HepG2 (cell line): ENCODE measurements at regions not wholly inside any gene's neighbourhood (a gene's known extent, or its start where the extent isn't known, plus 50 kb on each side); places are given as distances from the start of the nearest gene placed in this dataset.

Source experiments
- ATAC-seq: fragments of 200-7000 bp; cut with Tn5 transposase; 3 replicates; pipeline ENCODE4 v1.9.1; 2020; ENCODE audit warnings: mild to moderate bottlenecking, moderate library complexity
- BruUV-seq: library from RNA; stranded (reverse); fragments of 400-500 nt; replicated peaks from 2 replicates; lab custom pipeline; 2021; lab: Mats Ljungman, UMichigan
- CTCF ChIA-PET: fragments of 300-600 bp; formaldehyde crosslinking; extraction: SDS; loops from one replicate; lab custom pipeline; 2021; ENCODE audit warnings: low total read pairs, inconsistent platforms, low intra/inter-chr PET ratio; lab: Yijun Ruan, JAX
- POLR2A ChIA-PET: fragments of 350-600 bp; sonication (Branson Sonifier 250); formaldehyde crosslinking; loops from one replicate; lab custom pipeline; 2020; ENCODE audit warnings: antibody characterized with exemption, inconsistent platforms; lab: Yijun Ruan, JAX
- DNase-seq: peaks from one replicate; pipeline ENCODE4 v3.0.0-alpha.2; 2015; ENCODE audit warnings: low spot score
- FAIRE-seq: peaks from 3 replicates; lab custom pipeline; 2011; peaks lifted over from hg19 to GRCh38; lab: Jason Lieb, UNC
- H2AFZ ChIP-seq: one replicate; pipeline ENCODE4 v1.6.1; 2011; ENCODE audit warnings: low read length, inconsistent platforms
- H3K27ac ChIP-seq: fragments of 300-600 bp; 3 replicates; pipeline ENCODE4 v1.8.0; 2011; ENCODE audit warnings: mixed run types, mild to moderate bottlenecking, mixed read lengths, low read length, inconsistent platforms; ENCODE audit not compliant: insufficient read depth; ENCODE audit errors: extremely low read length
- H3K27me3 ChIP-seq, 2 experiments: fragments of 200-600 bp in 1 of 2; 2 replicates in 1 of 2; 3 replicates in 1 of 2; pipeline versions ENCODE4 v1.6.0 to v1.8.0; 2011; ENCODE audit warnings: low read length in 2 of 2, mild to moderate bottlenecking in 2 of 2, moderate library complexity in 2 of 2, inconsistent platforms in 1 of 2; ENCODE audit not compliant: insufficient read depth in 2 of 2, control insufficient read depth in 1 of 2
- H3K36me3 ChIP-seq, 2 experiments: fragments of 200-600 bp in 1 of 2; replicated peaks in 1 of 2; 2 replicates in 1 of 2; 3 replicates in 1 of 2; pipeline versions ENCODE4 v1.5.1 to v1.8.0; 2011; ENCODE audit warnings: low read length in 2 of 2, inconsistent platforms in 1 of 2; ENCODE audit not compliant: insufficient read depth in 2 of 2, control insufficient read depth in 1 of 2
- H3K4me1 ChIP-seq: 2 replicates; pipeline ENCODE4 v1.5.1; 2012; ENCODE audit warnings: low read length, inconsistent platforms; ENCODE audit not compliant: insufficient read depth
- H3K4me2 ChIP-seq: 2 replicates; pipeline ENCODE4 v1.6.0; 2011; ENCODE audit warnings: low read depth, low read length, inconsistent platforms
- H3K4me3 ChIP-seq, 3 experiments: fragments of 200-600 bp in 1 of 3; sonication (generic), shearing (Covaris generic) in 1 of 3; replicated peaks in 1 of 3; 2 replicates each; pipeline ENCODE4 v1.5.1; 2011 to 2016; ENCODE audit warnings: low read length in 3 of 3, inconsistent platforms in 2 of 3, low read depth in 2 of 3, mild to moderate bottlenecking in 2 of 3, control low read depth in 1 of 3, mixed read lengths in 1 of 3; ENCODE audit not compliant: insufficient read depth in 1 of 3
- H3K79me2 ChIP-seq: one replicate; pipeline ENCODE4 v1.6.1; 2011; ENCODE audit warnings: low read length, inconsistent platforms; ENCODE audit not compliant: insufficient read depth
- H3K9ac ChIP-seq: 2 replicates; pipeline ENCODE4 v1.6.0; 2011; ENCODE audit warnings: mild to moderate bottlenecking, low read depth, low read length, inconsistent platforms; ENCODE audit not compliant: insufficient read depth
- H3K9me3 ChIP-seq: 2 replicates; pipeline ENCODE4 v1.5.1; 2012; ENCODE audit warnings: mild to moderate bottlenecking, low read length
- H4K20me1 ChIP-seq: 2 replicates; pipeline ENCODE4 v1.6.0; 2011; ENCODE audit warnings: inconsistent platforms, mild to moderate bottlenecking, low read length, moderate library complexity; ENCODE audit not compliant: insufficient read depth
- ATF2 ChIP-seq: sonication (generic); formaldehyde crosslinking; IDR thresholded peaks from 2 replicates; pipeline ENCODE4 v1.4.0; 2020; ENCODE audit warnings: missing genetic modification reagents
- BCL3 ChIP-seq: sonication (generic); formaldehyde crosslinking; IDR thresholded peaks from 2 replicates; pipeline ENCODE4 v1.5.1; 2020; ENCODE audit warnings: mild to moderate bottlenecking, missing genetic modification reagents, moderate library complexity
- BRF2 ChIP-seq: sonication (generic); formaldehyde crosslinking; IDR thresholded peaks from 2 replicates; pipeline ENCODE4 v1.8.1; 2022; ENCODE audit warnings: mild to moderate bottlenecking, missing genetic modification reagents
- CBFB ChIP-seq: sonication (generic); formaldehyde crosslinking; IDR thresholded peaks from 2 replicates; pipeline ENCODE4 v1.4.0; 2020; ENCODE audit warnings: missing genetic modification reagents
- GMEB2 ChIP-seq: IDR thresholded peaks from 2 replicates; pipeline ENCODE4 v1.6.1; 2016; ENCODE audit warnings: missing biosample characterization, missing genetic modification reagents, low read depth
- HDAC2 ChIP-seq: sonication (generic); formaldehyde crosslinking; IDR thresholded peaks from 2 replicates; pipeline ENCODE4 v1.4.0; 2020; ENCODE audit warnings: missing genetic modification reagents
- IKZF4 ChIP-seq: sonication (generic); formaldehyde crosslinking; IDR thresholded peaks from 2 replicates; pipeline ENCODE4 v1.5.1; 2020; ENCODE audit warnings: borderline replicate concordance, mild to moderate bottlenecking, low read depth, missing genetic modification reagents; ENCODE audit errors: not compliant biosample characterization
- KDM1A ChIP-seq: IDR thresholded peaks from 2 replicates; pipeline ENCODE4 v1.6.1; 2016; ENCODE audit warnings: missing compliant biosample characterization
- ONECUT2 ChIP-seq: sonication (generic); formaldehyde crosslinking; IDR thresholded peaks from 2 replicates; pipeline ENCODE4 v1.4.0; 2020; ENCODE audit warnings: missing genetic modification reagents
- ZBTB39 ChIP-seq: sonication (generic); formaldehyde crosslinking; IDR thresholded peaks from 2 replicates; pipeline ENCODE4 v1.5.0; 2020; ENCODE audit warnings: missing genetic modification reagents
- ZNF513 ChIP-seq: sonication (generic); formaldehyde crosslinking; conservative IDR thresholded peaks from 2 replicates; pipeline ENCODE4 v1.5.0; 2020; ENCODE audit warnings: missing genetic modification reagents
- ZNF543 ChIP-seq: sonication (generic); formaldehyde crosslinking; IDR thresholded peaks from 2 replicates; pipeline ENCODE4 v1.4.0; 2020; ENCODE audit warnings: mild to moderate bottlenecking, missing genetic modification reagents
- ZNF704 ChIP-seq: sonication (generic); formaldehyde crosslinking; IDR thresholded peaks from 2 replicates; pipeline ENCODE4 v1.8.1; 2023; ENCODE audit warnings: mild to moderate bottlenecking, inconsistent platforms, moderate library complexity, missing genetic modification reagents, borderline replicate concordance
- WGBS: methylation state at CpG from one replicate; pipeline ENCODE4 v1.1.6; 2017; ENCODE audit warnings: low lambda C conversion rate; 5-methylcytosine and 5-hydroxymethylcytosine counted together
- in situ Hi-C: cut with HindIII; loops from 2 replicates; pipeline ENCODE4 v1.10.0; 2017; ENCODE audit warnings: low pct_unique_long_range_greater_than_20kb; ENCODE audit not compliant: extremely low pct_ligation_motif_present
- intact Hi-C: fragments of 100-400 bp; cut with micrococcal nuclease; formaldehyde crosslinking; loops from one replicate; pipeline ENCODE4 v1.10.0; 2022; ENCODE audit not compliant: unreplicated experiment

- CTCF ChIA-PET, result no interaction called here
- no peaks in the 10 kb centered on the region for H3K9me3 ChIP-seq
- H3K4me2 ChIP-seq, result no peak overlapping the region
- no peaks in the 10 kb centered on the region for H3K36me3 ChIP-seq
- no peak overlapping the region for H3K9ac ChIP-seq
- 5% methylated on average over 3 of the region's 3 CpGs for WGBS
- no peak for DNase-seq
- POLR2A ChIA-PET, result no interaction called here
- H4K20me1 ChIP-seq, result no peaks in the 10 kb centered on the region
- no peaks in the 10 kb centered on the region for H3K4me1 ChIP-seq
- in situ Hi-C loops (no loop called here), intact Hi-C loops (no loop called here)
- no peak for FAIRE-seq
- no peak overlapping the region for H2AFZ ChIP-seq
- no peaks in the 10 kb centered on the region for H3K27me3 ChIP-seq
- no TSS peak for BruUV-seq
- no peaks in the 10 kb centered on the region for H3K79me2 ChIP-seq
- no peak for ATAC-seq
- no peak overlapping the region for H3K4me3 ChIP-seq
- no peak for TF ChIP-seq ZNF513 (CRISPR knock-in tag)
- TF ChIP-seq BCL3 (CRISPR knock-in tag), result no peak
- no peak for TF ChIP-seq KDM1A
- TF ChIP-seq HDAC2, result no peak
- TF ChIP-seq ZBTB39 (CRISPR knock-in tag), result no peak
- no peak for TF ChIP-seq ONECUT2
- TF ChIP-seq CBFB (CRISPR knock-in tag), result no peak
- no peak for TF ChIP-seq ZNF704 (CRISPR knock-in tag)
- no peak for TF ChIP-seq ZNF543 (CRISPR knock-in tag)
- TF ChIP-seq GMEB2, result no peak
- no peak for TF ChIP-seq IKZF4 (CRISPR knock-in tag)
- TF ChIP-seq ATF2, result no peak
- no peak for TF ChIP-seq BRF2 (CRISPR knock-in tag)
- TF ChIP-seq, all 625 proteins: peak for 0
- no peak overlapping the region for H3K27ac ChIP-seq
These were observed 707.9 kb downstream of the RFPL4B start for GRCh38 chr6:113055061-113055460.
